ENCODE measurements at regions not wholly inside any gene's neighbourhood (a gene's known extent, or its start where the extent isn't known, plus 50 kb on each side); places are given as distances from the start of the nearest gene placed in this dataset.
"Not testable (repeated sequence)": the region's sequence is repeated elsewhere in the genome, so short reads cannot be mapped to it uniquely, and the experiment has no call there.

GRCh38 chr14:106338775-106339174 lies 812.4 kb downstream of the TMEM121 start:
- H3K27ac ChIP-seq; H3K9me3 ChIP-seq; H3K4me1 ChIP-seq (ENCODE audit: control insufficient read depth in 1 of 2, low read depth in 2 of 2); H3K4me3 ChIP-seq; DNase-seq (ENCODE audit: low spot score); H3K27me3 ChIP-seq (replicated peaks; ENCODE audit: insufficient read depth); H3K36me3 ChIP-seq; ATAC-seq (ENCODE audit: insufficient number of reproducible peaks, low FRiP score, low read depth): not testable (repeated sequence)

- not testable (repeated sequence) for H3K27me3 ChIP-seq (replicated peaks; ENCODE audit: insufficient read depth); H3K9me3 ChIP-seq; H3K27ac ChIP-seq; H3K4me1 ChIP-seq (ENCODE audit: control insufficient read depth in 1 of 2, low read depth in 2 of 2); H3K4me3 ChIP-seq; DNase-seq (ENCODE audit: low spot score); ATAC-seq (ENCODE audit: insufficient number of reproducible peaks, low FRiP score, low read depth); H3K36me3 ChIP-seq
Observed at GRCh38 chr14:106340658-106341057, 814.3 kb downstream of the TMEM121 start.

GRCh38 chr14:106341161-106341560 lies 814.8 kb downstream of the TMEM121 start:
- H3K9me3 ChIP-seq; DNase-seq (ENCODE audit: low spot score); H3K36me3 ChIP-seq; ATAC-seq (ENCODE audit: insufficient number of reproducible peaks, low FRiP score, low read depth); H3K27me3 ChIP-seq (replicated peaks; ENCODE audit: insufficient read depth); H3K4me3 ChIP-seq; H3K4me1 ChIP-seq (ENCODE audit: control insufficient read depth in 1 of 2, low read depth in 2 of 2); H3K27ac ChIP-seq: not testable (repeated sequence)

GRCh38 chr14:106343626-106344025 lies 817.2 kb downstream of the TMEM121 start:
- DNase-seq (ENCODE audit: low spot score) (no peak), ATAC-seq (ENCODE audit: insufficient number of reproducible peaks, low FRiP score, low read depth) (no peak)
- H3K36me3 ChIP-seq = no peaks in the 10 kb centered on the region
- H3K9me3 ChIP-seq = no peaks in the 10 kb centered on the region
- H3K4me1 ChIP-seq (ENCODE audit: control insufficient read depth in 1 of 2, low read depth in 2 of 2) = no peaks in the 10 kb centered on the region
- no peak for TF ChIP-seq CTCF (IDR thresholded peaks at IDR 0.05)
- H3K27me3 ChIP-seq (replicated peaks; ENCODE audit: insufficient read depth) = no peaks in the 10 kb centered on the region
- no peak overlapping the region for H3K4me3 ChIP-seq
- H3K27ac ChIP-seq = no peak overlapping the region

GRCh38 chr14:106344065-106344614 lies 817.8 kb downstream of the TMEM121 start:
- DNase-seq (ENCODE audit: low spot score); H3K9me3 ChIP-seq; H3K36me3 ChIP-seq; H3K27ac ChIP-seq; H3K4me1 ChIP-seq (ENCODE audit: control insufficient read depth in 1 of 2, low read depth in 2 of 2); ATAC-seq (ENCODE audit: insufficient number of reproducible peaks, low FRiP score, low read depth); H3K4me3 ChIP-seq; H3K27me3 ChIP-seq (replicated peaks; ENCODE audit: insufficient read depth): not testable (repeated sequence)

- H3K27me3 ChIP-seq (replicated peaks; ENCODE audit: insufficient read depth); H3K4me3 ChIP-seq; DNase-seq (ENCODE audit: low spot score); H3K36me3 ChIP-seq; H3K9me3 ChIP-seq; H3K27ac ChIP-seq; H3K4me1 ChIP-seq (ENCODE audit: control insufficient read depth in 1 of 2, low read depth in 2 of 2); ATAC-seq (ENCODE audit: insufficient number of reproducible peaks, low FRiP score, low read depth): not testable (repeated sequence)
Observed at GRCh38 chr14:106344791-106345479, 818.6 kb downstream of the TMEM121 start.

- ATAC-seq (ENCODE audit: insufficient number of reproducible peaks, low FRiP score, low read depth) = no peak
- Histone ChIP-seq H3K36me3 (no peaks in the 10 kb centered on the region), H3K4me1 (ENCODE audit: control insufficient read depth in 1 of 2, low read depth in 2 of 2) (no peaks in the 10 kb centered on the region), H3K27ac (no peak overlapping the region), H3K9me3 (no peaks in the 10 kb centered on the region), H3K4me3 (no peak overlapping the region), H3K27me3 (replicated peaks; ENCODE audit: insufficient read depth) (no peaks in the 10 kb centered on the region)
- no peak for TF ChIP-seq CTCF (IDR thresholded peaks at IDR 0.05)
- no peak for DNase-seq (ENCODE audit: low spot score)
Observed at GRCh38 chr14:106346084-106346483, 819.7 kb downstream of the TMEM121 start.
